C4-2B (cell line): ENCODE measurements at regions not wholly inside any gene's neighbourhood (a gene's known extent, or its start where the extent isn't known, plus 50 kb on each side); places are given as distances from the start of the nearest gene placed in this dataset.

Experiments used
- ZFX ChIP-seq: fragments of 450-650 bp; IDR thresholded peaks from 2 replicates; pipeline ENCODE4 v1.6.1; 2017
- TF ChIP-seq, protein P1 (sequence below): fragments of 450-650 bp; conservative IDR thresholded peaks from 2 replicates; pipeline ENCODE4 v1.5.1; 2017; ENCODE audit warnings: mild to moderate bottlenecking

DNA sequence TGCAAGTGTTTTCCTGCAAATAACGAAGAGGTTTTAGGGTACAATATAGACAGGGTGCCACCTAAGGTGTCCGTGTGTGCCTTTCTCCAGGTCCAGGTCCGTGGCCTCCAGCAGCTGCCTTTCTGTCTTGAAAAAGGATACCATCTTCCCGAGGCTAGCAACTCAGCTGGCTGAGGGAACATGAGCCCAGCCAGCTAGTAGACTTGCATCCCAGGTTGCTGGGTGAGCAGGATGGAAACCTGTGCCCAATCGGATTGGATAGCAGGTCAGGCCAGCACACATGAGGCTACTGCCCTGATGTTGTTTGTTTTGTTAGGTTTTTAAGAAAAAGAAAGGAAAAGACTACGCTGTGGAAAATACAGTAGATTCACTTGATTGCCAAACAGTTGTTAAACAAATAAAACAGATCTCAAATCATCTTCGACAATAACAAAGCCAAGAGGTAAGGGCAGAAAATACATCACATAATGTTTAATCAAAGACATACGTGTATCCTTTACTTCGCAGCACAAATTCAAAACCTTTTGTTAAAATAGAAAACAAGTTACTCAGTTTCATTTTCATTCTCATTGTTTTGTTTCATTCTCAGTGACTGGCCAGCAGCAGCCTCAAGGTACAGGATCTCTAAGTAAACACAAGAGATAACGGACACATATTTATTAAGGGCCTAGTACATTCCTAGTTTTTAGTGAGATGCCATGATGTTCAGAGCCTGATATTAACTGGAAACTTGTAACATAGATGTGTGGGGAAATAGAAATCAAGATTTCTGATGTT is 661.2 kb upstream of the NR2F2 start:
- TF ChIP-seq, protein P1, sequence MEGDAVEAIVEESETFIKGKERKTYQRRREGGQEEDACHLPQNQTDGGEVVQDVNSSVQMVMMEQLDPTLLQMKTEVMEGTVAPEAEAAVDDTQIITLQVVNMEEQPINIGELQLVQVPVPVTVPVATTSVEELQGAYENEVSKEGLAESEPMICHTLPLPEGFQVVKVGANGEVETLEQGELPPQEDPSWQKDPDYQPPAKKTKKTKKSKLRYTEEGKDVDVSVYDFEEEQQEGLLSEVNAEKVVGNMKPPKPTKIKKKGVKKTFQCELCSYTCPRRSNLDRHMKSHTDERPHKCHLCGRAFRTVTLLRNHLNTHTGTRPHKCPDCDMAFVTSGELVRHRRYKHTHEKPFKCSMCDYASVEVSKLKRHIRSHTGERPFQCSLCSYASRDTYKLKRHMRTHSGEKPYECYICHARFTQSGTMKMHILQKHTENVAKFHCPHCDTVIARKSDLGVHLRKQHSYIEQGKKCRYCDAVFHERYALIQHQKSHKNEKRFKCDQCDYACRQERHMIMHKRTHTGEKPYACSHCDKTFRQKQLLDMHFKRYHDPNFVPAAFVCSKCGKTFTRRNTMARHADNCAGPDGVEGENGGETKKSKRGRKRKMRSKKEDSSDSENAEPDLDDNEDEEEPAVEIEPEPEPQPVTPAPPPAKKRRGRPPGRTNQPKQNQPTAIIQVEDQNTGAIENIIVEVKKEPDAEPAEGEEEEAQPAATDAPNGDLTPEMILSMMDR: no peak
- no peak for TF ChIP-seq ZFX
